Stimulated activated naive CD4-positive, alpha-beta T cell (primary cell): ENCODE measurements at regions not wholly inside any gene's neighbourhood (a gene's known extent, or its start where the extent isn't known, plus 50 kb on each side); places are given as distances from the start of the nearest gene placed in this dataset.
A peak's percentile ranks its signal among the peaks of the same experiment; 100 is the strongest.
"Not testable (repeated sequence)": the region's sequence is repeated elsewhere in the genome, so short reads cannot be mapped to it uniquely, and the experiment has no call there.

ENCODE experiments used
- DNase-seq, 6 experiments: peaks; one replicate each; lab custom pipeline; 2025; lab: John Stamatoyannopoulos, UW

GRCh38 chr13:52324831-52325230 lies 81.1 kb downstream of the THSD1 start:
- not testable (repeated sequence) for DNase-seq

GRCh38 chr13:52319876-52320275 lies 86.1 kb downstream of the THSD1 start:
- no peak for DNase-seq

- DNase-seq = not testable (repeated sequence)
Measured at GRCh38 chr13:52309833-52310232, 96.1 kb downstream of the THSD1 start.

GRCh38 chr13:52306336-52306735 lies 99.6 kb downstream of the THSD1 start:
- DNase-seq = not testable (repeated sequence)

- DNase-seq = not testable (repeated sequence)
Measured at GRCh38 chr13:52303098-52303497, 102.9 kb downstream of the THSD1 start.

GRCh38 chr13:52302688-52303087 lies 103.3 kb downstream of the THSD1 start:
- not testable (repeated sequence) for DNase-seq

GRCh38 chr13:52301810-52302400 lies 104.1 kb downstream of the THSD1 start:
- DNase-seq = not testable (repeated sequence)

- not testable (repeated sequence) for DNase-seq
Measured at GRCh38 chr13:52298079-52298661, 107.8 kb downstream of the THSD1 start.

- not testable (repeated sequence) for DNase-seq
Measured at GRCh38 chr13:52288891-52289290, 117.1 kb downstream of the THSD1 start.

- DNase-seq = not testable (repeated sequence)
Measured at GRCh38 chr13:52281387-52281786, 122.0 kb upstream of the NEK3 start.

- DNase-seq = not testable (repeated sequence)
Measured at GRCh38 chr13:52279408-52279807, 120.0 kb upstream of the NEK3 start.

GRCh38 chr13:52254299-52254698 lies 94.9 kb upstream of the NEK3 start:
- DNase-seq = not testable (repeated sequence)

- not testable (repeated sequence) for DNase-seq
Measured at GRCh38 chr13:52240752-52241151, 81.4 kb upstream of the NEK3 start.

- DNase-seq = peak in 5 of 6 experiments; percentile 17 to 56 (median 30)
Measured at GRCh38 chr13:52235900-52236595, 76.7 kb upstream of the NEK3 start.

- not testable (repeated sequence) for DNase-seq
Measured at GRCh38 chr13:52234928-52235327, 75.5 kb upstream of the NEK3 start.

- not testable (repeated sequence) for DNase-seq
Measured at GRCh38 chr13:52223063-52223462, 63.7 kb upstream of the NEK3 start.

- DNase-seq = not testable (repeated sequence)
Measured at GRCh38 chr13:52213920-52214319, 54.5 kb upstream of the NEK3 start.

GRCh38 chr13:52212886-52213285 lies 53.5 kb upstream of the NEK3 start:
- not testable (repeated sequence) for DNase-seq

- DNase-seq = not testable (repeated sequence)
Measured at GRCh38 chr13:52211416-52211776, 52.0 kb upstream of the NEK3 start.

GRCh38 chr13:52210564-52211415 lies 51.4 kb upstream of the NEK3 start:
- not testable (repeated sequence) for DNase-seq
